ENCODE measurements at regions not wholly inside any gene's neighbourhood (a gene's known extent, or its start where the extent isn't known, plus 50 kb on each side); places are given as distances from the start of the nearest gene placed in this dataset.

- ATAC-seq (ENCODE audit: low read depth in 2 of 2): no peak
- H3K27me3 Mint-ChIP-seq: peaks cover 6% of the 10 kb centered on the region
- no peak overlapping the region for H3K4me3 ChIP-seq (ENCODE audit: low read depth, low read length)
These were observed 473.0 kb downstream of the TBC1D4 start for GRCh38 chr13:75008926-75009325.

GRCh38 chr13:74990992-74991391, 491.0 kb downstream of the TBC1D4 start:
- no peak overlapping the region for H3K27ac ChIP-seq (ENCODE audit: insufficient read depth, low read length, poor library complexity, severe bottlenecking)
- ATAC-seq (ENCODE audit: low read depth in 2 of 2) (no peak), DNase-seq (no peak)
- Mint-ChIP-seq H3K4me1 (no peaks in the 10 kb centered on the region), H3K36me3 (no peaks in the 10 kb centered on the region), H3K4me3 (no peak overlapping the region), H3K9me3 (peaks cover 0 to 3% (median 0%) of the 10 kb centered on the region in 7 donors), H3K27me3 (no peaks in the 10 kb centered on the region), H3K27ac (no peak overlapping the region)
- H3K36me3 ChIP-seq (ENCODE audit: control insufficient read depth, insufficient read depth, low read length): no peaks in the 10 kb centered on the region
- H3K4me3 ChIP-seq (ENCODE audit: low read depth, low read length): no peak overlapping the region
- H3K4me1 ChIP-seq (ENCODE audit: control insufficient read depth, insufficient read depth, low read length, poor library complexity, severe bottlenecking): no peaks in the 10 kb centered on the region
- no peaks in the 10 kb centered on the region for H3K9me3 ChIP-seq (ENCODE audit: control insufficient read depth in 2 of 2, low read length in 2 of 2)
- H3K27me3 ChIP-seq (ENCODE audit: control insufficient read depth, insufficient read depth, low read length): no peaks in the 10 kb centered on the region

More at GRCh38 chr13:75008926-75009325, 473.0 kb downstream of the TBC1D4 start:
- H3K27ac ChIP-seq (ENCODE audit: insufficient read depth, low read length, poor library complexity, severe bottlenecking): no peak overlapping the region
- H3K9me3 Mint-ChIP-seq: peaks cover 0 to 1% (median 0%) of the 10 kb centered on the region in 7 donors
- peaks cover 2% of the 10 kb centered on the region for H3K27me3 ChIP-seq (ENCODE audit: control insufficient read depth, insufficient read depth, low read length)
- H3K4me1 ChIP-seq (ENCODE audit: control insufficient read depth, insufficient read depth, low read length, poor library complexity, severe bottlenecking): no peaks in the 10 kb centered on the region
- H3K9me3 ChIP-seq (ENCODE audit: control insufficient read depth in 2 of 2, low read length in 2 of 2): no peaks in the 10 kb centered on the region
- H3K4me1 Mint-ChIP-seq: no peaks in the 10 kb centered on the region
- DNase-seq: no peak
- no peak overlapping the region for H3K4me3 Mint-ChIP-seq
- H3K27ac Mint-ChIP-seq: no peak overlapping the region
- no peaks in the 10 kb centered on the region for H3K36me3 Mint-ChIP-seq
- no peaks in the 10 kb centered on the region for H3K36me3 ChIP-seq (ENCODE audit: control insufficient read depth, insufficient read depth, low read length)

GRCh38 chr13:74987124-74987690, 494.8 kb downstream of the TBC1D4 start:
- Histone ChIP-seq H3K4me3 (ENCODE audit: low read depth, low read length) (no peak overlapping the region), H3K36me3 (ENCODE audit: control insufficient read depth, insufficient read depth, low read length) (no peaks in the 10 kb centered on the region), H3K9me3 (ENCODE audit: control insufficient read depth in 2 of 2, low read length in 2 of 2) (no peaks in the 10 kb centered on the region), H3K27me3 (ENCODE audit: control insufficient read depth, insufficient read depth, low read length) (no peaks in the 10 kb centered on the region), H3K27ac (ENCODE audit: insufficient read depth, low read length, poor library complexity, severe bottlenecking) (no peak overlapping the region), H3K4me1 (ENCODE audit: control insufficient read depth, insufficient read depth, low read length, poor library complexity, severe bottlenecking) (no peaks in the 10 kb centered on the region)
- Mint-ChIP-seq H3K4me3 (no peak overlapping the region), H3K27ac (no peak overlapping the region), H3K36me3 (no peaks in the 10 kb centered on the region), H3K4me1 (no peaks in the 10 kb centered on the region), H3K27me3 (peaks cover 6% of the 10 kb centered on the region), H3K9me3 (no peaks in the 10 kb centered on the region)
- ATAC-seq (ENCODE audit: low read depth in 2 of 2): no peak
- DNase-seq: no peak

GRCh38 chr13:74986609-74987008, 495.4 kb downstream of the TBC1D4 start:
- ATAC-seq (ENCODE audit: low read depth in 2 of 2): no peak
- Histone ChIP-seq H3K27ac (ENCODE audit: insufficient read depth, low read length, poor library complexity, severe bottlenecking) (no peak overlapping the region), H3K4me3 (ENCODE audit: low read depth, low read length) (no peak overlapping the region), H3K9me3 (ENCODE audit: control insufficient read depth in 2 of 2, low read length in 2 of 2) (no peaks in the 10 kb centered on the region), H3K4me1 (ENCODE audit: control insufficient read depth, insufficient read depth, low read length, poor library complexity, severe bottlenecking) (no peaks in the 10 kb centered on the region), H3K36me3 (ENCODE audit: control insufficient read depth, insufficient read depth, low read length) (no peaks in the 10 kb centered on the region), H3K27me3 (ENCODE audit: control insufficient read depth, insufficient read depth, low read length) (no peaks in the 10 kb centered on the region)
- H3K4me1 Mint-ChIP-seq: no peaks in the 10 kb centered on the region
- H3K27me3 Mint-ChIP-seq: peaks cover 6% of the 10 kb centered on the region
- no peak overlapping the region for H3K4me3 Mint-ChIP-seq
- DNase-seq: no peak
- no peaks in the 10 kb centered on the region for H3K36me3 Mint-ChIP-seq
- H3K9me3 Mint-ChIP-seq: peaks cover 0 to under 1% (median 0%) of the 10 kb centered on the region in 7 donors
- no peak overlapping the region for H3K27ac Mint-ChIP-seq

- Mint-ChIP-seq H3K36me3 (no peaks in the 10 kb centered on the region), H3K9me3 (peaks cover 0 to 2% (median 0%) of the 10 kb centered on the region in 7 donors), H3K4me1 (no peaks in the 10 kb centered on the region), H3K4me3 (no peak overlapping the region), H3K27me3 (peaks cover 14% of the 10 kb centered on the region), H3K27ac (no peak overlapping the region)
- H3K36me3 ChIP-seq (ENCODE audit: control insufficient read depth, insufficient read depth, low read length): no peaks in the 10 kb centered on the region
- H3K4me1 ChIP-seq (ENCODE audit: control insufficient read depth, insufficient read depth, low read length, poor library complexity, severe bottlenecking): no peaks in the 10 kb centered on the region
- H3K4me3 ChIP-seq (ENCODE audit: low read depth, low read length): no peak overlapping the region
- DNase-seq (no peak), ATAC-seq (ENCODE audit: low read depth in 2 of 2) (no peak)
- peaks cover 3% of the 10 kb centered on the region for H3K27me3 ChIP-seq (ENCODE audit: control insufficient read depth, insufficient read depth, low read length)
- no peak overlapping the region for H3K27ac ChIP-seq (ENCODE audit: insufficient read depth, low read length, poor library complexity, severe bottlenecking)
- H3K9me3 ChIP-seq (ENCODE audit: control insufficient read depth in 2 of 2, low read length in 2 of 2): no peaks in the 10 kb centered on the region
These were observed 502.3 kb downstream of the TBC1D4 start for GRCh38 chr13:74979703-74980102.

DNA sequence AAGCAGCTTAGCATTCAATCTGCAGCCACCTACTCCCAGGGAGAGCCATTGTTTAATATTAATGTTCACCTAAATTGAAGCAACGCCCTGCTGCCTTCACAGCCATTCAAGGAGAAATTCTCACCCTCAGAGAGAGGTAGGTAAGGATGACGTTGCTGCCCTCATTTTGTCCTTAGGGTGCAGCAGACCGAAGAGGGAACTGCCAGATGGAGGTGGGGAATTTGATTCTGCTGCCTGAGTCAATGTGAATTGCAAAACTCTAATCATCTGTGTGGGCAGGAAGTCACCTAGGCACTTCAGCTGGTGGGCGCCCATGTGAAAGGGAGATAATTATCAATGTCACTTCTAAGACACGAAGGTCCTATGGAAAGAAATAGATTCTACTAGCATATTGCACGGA, 503.4 kb downstream of the TBC1D4 start:
- H3K36me3 ChIP-seq (ENCODE audit: control insufficient read depth, insufficient read depth, low read length): no peaks in the 10 kb centered on the region
- H3K27ac ChIP-seq (ENCODE audit: insufficient read depth, low read length, poor library complexity, severe bottlenecking): no peak overlapping the region
- H3K27me3 Mint-ChIP-seq: peaks cover 7% of the 10 kb centered on the region
- no peak overlapping the region for H3K4me3 Mint-ChIP-seq
- H3K9me3 ChIP-seq (ENCODE audit: control insufficient read depth in 2 of 2, low read length in 2 of 2): no peaks in the 10 kb centered on the region
- no peaks in the 10 kb centered on the region for H3K4me1 ChIP-seq (ENCODE audit: control insufficient read depth, insufficient read depth, low read length, poor library complexity, severe bottlenecking)
- H3K9me3 Mint-ChIP-seq: peaks cover 0 to 2% (median 0%) of the 10 kb centered on the region in 7 donors
- H3K4me3 ChIP-seq (ENCODE audit: low read depth, low read length): no peak overlapping the region
- H3K36me3 Mint-ChIP-seq: no peaks in the 10 kb centered on the region
- DNase-seq (no peak), ATAC-seq (ENCODE audit: low read depth in 2 of 2) (no peak)
- peaks cover 3% of the 10 kb centered on the region for H3K27me3 ChIP-seq (ENCODE audit: control insufficient read depth, insufficient read depth, low read length)
- no peaks in the 10 kb centered on the region for H3K4me1 Mint-ChIP-seq
- no peak overlapping the region for H3K27ac Mint-ChIP-seq

DNA sequence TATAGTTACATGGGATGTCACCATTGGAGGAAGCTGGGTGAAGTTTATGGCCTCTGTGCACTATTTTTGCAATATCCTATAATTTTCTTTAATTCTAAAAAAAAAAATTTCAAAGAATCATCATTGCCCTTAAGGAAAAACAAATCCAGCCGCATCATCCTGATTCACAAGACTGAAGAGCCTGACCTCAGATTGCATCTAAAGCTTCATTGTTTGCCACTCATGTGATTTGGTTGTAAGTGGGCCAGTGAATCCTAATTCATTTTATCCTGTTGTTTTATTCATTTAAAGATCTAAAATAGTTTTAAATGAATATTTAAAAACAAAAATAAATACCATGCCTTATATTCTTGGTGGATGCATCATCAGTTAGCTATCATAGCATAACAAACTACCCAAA, 504.5 kb downstream of the TBC1D4 start:
- Histone ChIP-seq H3K27ac (ENCODE audit: insufficient read depth, low read length, poor library complexity, severe bottlenecking) (no peak overlapping the region), H3K27me3 (ENCODE audit: control insufficient read depth, insufficient read depth, low read length) (peaks cover 3% of the 10 kb centered on the region), H3K4me1 (ENCODE audit: control insufficient read depth, insufficient read depth, low read length, poor library complexity, severe bottlenecking) (no peaks in the 10 kb centered on the region), H3K9me3 (ENCODE audit: control insufficient read depth in 2 of 2, low read length in 2 of 2) (no peaks in the 10 kb centered on the region), H3K36me3 (ENCODE audit: control insufficient read depth, insufficient read depth, low read length) (no peaks in the 10 kb centered on the region), H3K4me3 (ENCODE audit: low read depth, low read length) (no peak overlapping the region)
- Mint-ChIP-seq H3K9me3 (peaks cover 0 to 2% (median 0%) of the 10 kb centered on the region in 7 donors), H3K36me3 (no peaks in the 10 kb centered on the region), H3K27me3 (peaks cover 7% of the 10 kb centered on the region), H3K4me3 (no peak overlapping the region), H3K4me1 (no peaks in the 10 kb centered on the region), H3K27ac (no peak overlapping the region)
- DNase-seq (no peak), ATAC-seq (ENCODE audit: low read depth in 2 of 2) (no peak)

DNA sequence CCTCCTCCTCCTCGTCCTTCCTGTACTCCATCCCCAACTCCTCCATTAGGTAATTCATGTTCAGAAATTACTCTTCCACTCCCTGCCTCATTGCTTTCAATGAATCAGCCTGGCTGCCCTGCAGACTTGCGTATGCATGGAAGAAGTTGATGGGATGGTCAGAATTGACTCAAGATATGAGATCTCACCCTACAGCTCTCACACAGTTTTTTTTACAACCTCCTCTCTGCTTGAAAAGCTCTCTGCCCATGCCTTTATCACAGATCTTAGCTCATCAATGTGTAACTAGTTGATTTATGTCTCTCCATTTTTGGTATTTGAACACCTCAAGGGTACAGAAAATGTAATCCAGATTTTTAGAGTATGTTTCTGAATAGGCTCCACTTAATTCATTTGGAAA, 506.9 kb downstream of the TBC1D4 start:
- Histone ChIP-seq H3K36me3 (ENCODE audit: control insufficient read depth, insufficient read depth, low read length) (no peaks in the 10 kb centered on the region), H3K27ac (ENCODE audit: insufficient read depth, low read length, poor library complexity, severe bottlenecking) (no peak overlapping the region), H3K27me3 (ENCODE audit: control insufficient read depth, insufficient read depth, low read length) (peaks cover 3% of the 10 kb centered on the region), H3K4me1 (ENCODE audit: control insufficient read depth, insufficient read depth, low read length, poor library complexity, severe bottlenecking) (no peaks in the 10 kb centered on the region), H3K4me3 (ENCODE audit: low read depth, low read length) (no peak overlapping the region), H3K9me3 (ENCODE audit: control insufficient read depth in 2 of 2, low read length in 2 of 2) (no peaks in the 10 kb centered on the region)
- Mint-ChIP-seq H3K4me1 (no peaks in the 10 kb centered on the region), H3K27ac (no peak overlapping the region), H3K9me3 (no peaks in the 10 kb centered on the region), H3K4me3 (no peak overlapping the region), H3K36me3 (no peaks in the 10 kb centered on the region), H3K27me3 (peaks cover 7% of the 10 kb centered on the region)
- DNase-seq (no peak), ATAC-seq (ENCODE audit: low read depth in 2 of 2) (no peak)
